H1 (cell line): ENCODE measurements at regions not wholly inside any gene's neighbourhood (a gene's known extent, or its start where the extent isn't known, plus 50 kb on each side); places are given as distances from the start of the nearest gene placed in this dataset.

Experiments
- CTCF ChIA-PET: fragments of 300-600 bp; sonication (Branson Sonifier 250); formaldehyde crosslinking; loops from one replicate; lab custom pipeline; 2021; ENCODE audit not compliant: partially characterized antibody; lab: Charles Lee
- POLR2A ChIA-PET: fragments of 300-600 bp; sonication (Branson Sonifier 250); formaldehyde crosslinking; loops from one replicate; lab custom pipeline; 2021; ENCODE audit warnings: inconsistent platforms; ENCODE audit not compliant: partially characterized antibody; lab: Charles Lee
- DNase-seq, 2 experiments: peaks; one replicate each; pipeline versions ENCODE4 v3.0.0 to v3.0.0-alpha.2; 2010 to 2022; ENCODE audit warnings: low spot score in 2 of 2, low read depth in 1 of 2, mixed read lengths in 1 of 2
- FAIRE-seq: peaks from 2 replicates; lab custom pipeline; 2011; peaks lifted over from hg19 to GRCh38; lab: Jason Lieb, UNC
- H2AFZ ChIP-seq: 2 replicates; pipeline ENCODE4 v1.8.1; 2012; ENCODE audit warnings: low read length, inconsistent platforms
- H2AK5ac ChIP-seq: 2 replicates; pipeline ENCODE4 v1.6.1; 2013; ENCODE audit warnings: low read depth, low read length
- H2BK120ac ChIP-seq: replicated peaks from 2 replicates; pipeline ENCODE3; 2013; ENCODE audit warnings: low read depth, low read length, inconsistent platforms
- H2BK12ac ChIP-seq: 2 replicates; pipeline ENCODE4 v1.6.1; 2013; ENCODE audit warnings: low read depth, low read length
- H2BK15ac ChIP-seq: 2 replicates; pipeline ENCODE4 v1.6.1; 2013; ENCODE audit warnings: low read length
- H2BK20ac ChIP-seq: 2 replicates; pipeline ENCODE4 v1.6.1; 2013; ENCODE audit warnings: low read length
- H2BK5ac ChIP-seq: 2 replicates; pipeline ENCODE4 v1.6.1; 2013; ENCODE audit warnings: low read depth, low read length
- H3K14ac ChIP-seq: 2 replicates; pipeline ENCODE4 v1.6.1; 2013; ENCODE audit warnings: inconsistent platforms; ENCODE audit not compliant: insufficient read length
- H3K18ac ChIP-seq: 2 replicates; pipeline ENCODE4 v1.6.1; 2013; ENCODE audit warnings: low read length; ENCODE audit errors: extremely low read depth
- H3K23ac ChIP-seq: 2 replicates; pipeline ENCODE4 v1.6.1; 2013; ENCODE audit warnings: inconsistent platforms; ENCODE audit not compliant: insufficient read length
- H3K23me2 ChIP-seq: 2 replicates; pipeline ENCODE4 v1.6.1; 2013; ENCODE audit warnings: low read depth, low read length
- H3K27ac ChIP-seq: 2 replicates; pipeline ENCODE4 v1.6.1; 2011; ENCODE audit warnings: low read depth, low read length, inconsistent platforms
- H3K27me3 ChIP-seq, 4 experiments: replicated peaks in 1 of 4; 1 replicate in 1 of 4; 2 replicates in 3 of 4; pipeline versions ENCODE4 v1.6.1 to v1.8.1; 2011 to 2013; ENCODE audit warnings: low read length in 3 of 4, mild to moderate bottlenecking in 3 of 4, inconsistent platforms in 2 of 4, mixed read lengths in 2 of 4, moderate library complexity in 1 of 4; ENCODE audit not compliant: control insufficient read depth in 3 of 4, insufficient read depth in 3 of 4; ENCODE audit errors: extremely low read depth in 1 of 4
- H3K36me3 ChIP-seq, 4 experiments: 2 replicates each; pipeline versions ENCODE4 v1.6.1 to v1.8.1; 2011 to 2013; ENCODE audit warnings: mild to moderate bottlenecking in 4 of 4, low read length in 3 of 4, moderate library complexity in 2 of 4, control low read depth in 1 of 4, inconsistent platforms in 1 of 4; ENCODE audit not compliant: insufficient read depth in 4 of 4, control insufficient read depth in 2 of 4
- H3K4ac ChIP-seq: replicated peaks from 2 replicates; pipeline ENCODE3; 2013; ENCODE audit warnings: low read length, low read depth, mixed read lengths, inconsistent platforms; ENCODE audit not compliant: insufficient read length
- H3K4me1 ChIP-seq, 4 experiments: replicated peaks in 1 of 4; 1 replicate in 1 of 4; 2 replicates in 3 of 4; pipeline versions ENCODE4 v1.6.1 to v1.8.1; 2011 to 2013; ENCODE audit warnings: low read length in 3 of 4, inconsistent platforms in 2 of 4, mixed read lengths in 1 of 4; ENCODE audit not compliant: insufficient read depth in 4 of 4, control insufficient read depth in 3 of 4
- H3K4me2 ChIP-seq, 2 experiments: 2 replicates each; pipeline versions ENCODE4 v1.6.1 to v1.8.1; 2011 to 2013; ENCODE audit warnings: low read depth in 2 of 2, low read length in 2 of 2, control low read depth in 1 of 2, inconsistent platforms in 1 of 2, mild to moderate bottlenecking in 1 of 2; ENCODE audit not compliant: insufficient read depth in 1 of 2
- H3K4me3 ChIP-seq, 4 experiments: fragments of 200-600, 300-600 bp in 1 of 4; sonication (generic), shearing (Covaris generic), sonication (Bioruptor Twin) in 1 of 4; 2 replicates each; pipeline versions ENCODE4 v1.5.1 to v1.8.1; 2011 to 2016; ENCODE audit warnings: low read length in 4 of 4, low read depth in 3 of 4, control low read depth in 2 of 4, inconsistent platforms in 2 of 4, mild to moderate bottlenecking in 2 of 4, mixed read lengths in 1 of 4, moderate library complexity in 1 of 4; ENCODE audit not compliant: insufficient read depth in 2 of 4; ENCODE audit errors: extremely low read depth in 1 of 4
- H3K56ac ChIP-seq: replicated peaks from 2 replicates; pipeline ENCODE3; 2013; ENCODE audit warnings: low read depth, mild to moderate bottlenecking, mixed read lengths, low read length, inconsistent platforms; ENCODE audit not compliant: insufficient read length
- H3K79me1 ChIP-seq: 2 replicates; pipeline ENCODE4 v1.6.1; 2013; ENCODE audit warnings: low read depth, low read length, control low read depth
- H3K79me2 ChIP-seq, 2 experiments: 2 replicates each; pipeline versions ENCODE4 v1.6.1 to v1.8.1; 2012 to 2013; ENCODE audit warnings: low read length in 2 of 2, mild to moderate bottlenecking in 2 of 2, inconsistent platforms in 1 of 2; ENCODE audit not compliant: insufficient read depth in 2 of 2, control insufficient read depth in 1 of 2
- H3K9ac ChIP-seq, 4 experiments: replicated peaks in 1 of 4; 1 replicate in 1 of 4; 2 replicates in 3 of 4; pipeline versions ENCODE4 v1.6.1 to v1.8.1; 2011 to 2013; ENCODE audit warnings: low read depth in 3 of 4, low read length in 3 of 4, control low read depth in 2 of 4, mild to moderate bottlenecking in 2 of 4, moderate library complexity in 2 of 4, inconsistent platforms in 1 of 4; ENCODE audit errors: extremely low read depth in 1 of 4
- H3K9me3 ChIP-seq, 2 experiments: 2 replicates each; pipeline versions ENCODE4 v1.6.1 to v1.8.1; 2012 to 2013; ENCODE audit warnings: mild to moderate bottlenecking in 2 of 2, moderate library complexity in 2 of 2, control low read depth in 1 of 2, inconsistent platforms in 1 of 2, low read depth in 1 of 2, low read length in 1 of 2, mixed read lengths in 1 of 2; ENCODE audit not compliant: insufficient read depth in 2 of 2
- H4K20me1 ChIP-seq, 2 experiments: replicated peaks in 1 of 2; 2 replicates each; pipeline versions ENCODE3 to v1.8.1; 2011 to 2013; ENCODE audit warnings: inconsistent platforms in 2 of 2, low read length in 2 of 2, mild to moderate bottlenecking in 1 of 2; ENCODE audit not compliant: insufficient read depth in 2 of 2, control insufficient read depth in 1 of 2
- H4K5ac ChIP-seq: 2 replicates; pipeline ENCODE4 v1.6.1; 2013; ENCODE audit warnings: low read length, low read depth, mixed read lengths, inconsistent platforms; ENCODE audit not compliant: insufficient read length
- H4K8ac ChIP-seq: 2 replicates; pipeline ENCODE4 v1.8.0; 2013; ENCODE audit warnings: mild to moderate bottlenecking, moderate library complexity, low read length, inconsistent platforms; ENCODE audit not compliant: insufficient read depth; ENCODE audit errors: extremely low read depth
- H4K91ac ChIP-seq: replicated peaks from 2 replicates; pipeline ENCODE3; 2013; ENCODE audit warnings: low read length, mixed read lengths, inconsistent platforms; ENCODE audit not compliant: insufficient read length
- ATF2 ChIP-seq: IDR thresholded peaks from 2 replicates; pipeline ENCODE4 v1.6.1; 2012; ENCODE audit warnings: low read length, inconsistent platforms
- BCL11A ChIP-seq, 2 experiments: IDR thresholded peaks; one replicate each; pipeline ENCODE4 v1.6.1; 2011; ENCODE audit warnings: low read depth in 2 of 2, low read length in 2 of 2, mild to moderate bottlenecking in 2 of 2
- CHD2 ChIP-seq: IDR thresholded peaks from 2 replicates; pipeline ENCODE4 v1.6.1; 2012; ENCODE audit warnings: low read length, improper control_type of control experiment
- JUN ChIP-seq: IDR thresholded peaks from 2 replicates; pipeline ENCODE4 v1.6.1; 2011; ENCODE audit warnings: low read depth, mild to moderate bottlenecking, improper control_type of control experiment, low read length
- NANOG ChIP-seq: IDR thresholded peaks from 2 replicates; pipeline ENCODE4 v1.6.1; 2011; ENCODE audit warnings: low read length, low read depth, mild to moderate bottlenecking, inconsistent platforms; ENCODE audit not compliant: insufficient read depth, poor library complexity, severe bottlenecking
- POLR2A ChIP-seq, 2 experiments: IDR thresholded peaks; 1 replicate in 1 of 2; 2 replicates in 1 of 2; pipeline ENCODE4 v1.6.1; 2011; ENCODE audit warnings: low read depth in 2 of 2, low read length in 2 of 2, mild to moderate bottlenecking in 2 of 2; ENCODE audit errors: control extremely low read depth in 1 of 2
- RXRA ChIP-seq: IDR thresholded peaks from 2 replicates; pipeline ENCODE4 v1.6.1; 2011; ENCODE audit warnings: low read depth, mild to moderate bottlenecking, low read length, moderate library complexity; ENCODE audit not compliant: insufficient read depth
- SIN3A ChIP-seq, 2 experiments: IDR thresholded peaks in 1 of 2; conservative IDR thresholded peaks in 1 of 2; 2 replicates each; pipeline ENCODE4 v1.6.1; 2011 to 2012; ENCODE audit warnings: low read length in 2 of 2, improper control_type of control experiment in 1 of 2, low read depth in 1 of 2, mild to moderate bottlenecking in 1 of 2
- SUZ12 ChIP-seq: fragments of 200-600 bp; sonication (generic); IDR thresholded peaks from 2 replicates; pipeline ENCODE4 v1.6.1; 2012; ENCODE audit warnings: mild to moderate bottlenecking, inconsistent platforms, low read length, moderate library complexity, mixed read lengths
- USF2 ChIP-seq: IDR thresholded peaks from 2 replicates; pipeline ENCODE4 v1.6.1; 2011; ENCODE audit warnings: low read length, improper control_type of control experiment
- WGBS, 2 experiments: shearing (Covaris generic) in 1 of 2; methylation state at CpG; one replicate each; pipeline versions ENCODE4 v1.1.6 to v1.1.7; 2013 to 2015; ENCODE audit warnings: low lambda C conversion rate in 2 of 2, mixed read lengths in 2 of 2, inconsistent platforms in 1 of 2, low coverage in 1 of 2, missing lambda C conversion rate in 1 of 2; ENCODE audit not compliant: insufficient replicate concordance in 2 of 2, insufficient coverage in 1 of 2, insufficient read length in 1 of 2; ENCODE audit errors: extremely low coverage in 1 of 2, missing lambda C conversion rate in 1 of 2; 5-methylcytosine and 5-hydroxymethylcytosine counted together
- TF ChIP-seq, protein P1 (sequence below): IDR thresholded peaks from 2 replicates; pipeline ENCODE4 v1.6.1; 2011; ENCODE audit warnings: low read depth, mild to moderate bottlenecking, low read length; ENCODE audit not compliant: insufficient read depth

- no peak overlapping the region for H2AK5ac ChIP-seq
- H3K79me2 ChIP-seq = no peaks in the 10 kb centered on the region
- H3K23me2 ChIP-seq = no peaks in the 10 kb centered on the region; the same call in 1 of the 2 replicates
- H3K9me3 ChIP-seq = no peaks in the 10 kb centered on the region
- WGBS, 2 experiments = 99% methylated on average over 4 of the region's 4 CpGs; no CpG with 5 or more reads in 1 of the 2 experiments
- H3K4ac ChIP-seq = no peak overlapping the region
- no peaks in the 10 kb centered on the region for H4K20me1 ChIP-seq
- no peak overlapping the region for H4K91ac ChIP-seq
- H3K79me1 ChIP-seq = no peaks in the 10 kb centered on the region
- H2BK15ac ChIP-seq = no peak overlapping the region
- no peaks in the 10 kb centered on the region for H3K36me3 ChIP-seq
- H4K8ac ChIP-seq = no peak overlapping the region
- H2AFZ ChIP-seq = peak overlapping the region; percentile 90
- CTCF ChIA-PET = interaction anchor here (1.3 kb wide), 1 partner anchor 244 kb away, joined by 3 read pairs; no protein-coding TSS in a partner anchor
- H2BK12ac ChIP-seq = no peak overlapping the region
- no peak for FAIRE-seq
- no peak overlapping the region for H3K27ac ChIP-seq
- no peak for DNase-seq
- H2BK20ac ChIP-seq = no peak overlapping the region
- H3K18ac ChIP-seq = no peak overlapping the region
- H3K4me2 ChIP-seq = no peak overlapping the region
- no peak overlapping the region for H3K56ac ChIP-seq
- H2BK120ac ChIP-seq = no peak overlapping the region
- no peak overlapping the region for H3K4me3 ChIP-seq
- H3K27me3 ChIP-seq = no peaks in the 10 kb centered on the region
- H3K9ac ChIP-seq = no peak overlapping the region
- POLR2A ChIA-PET = no interaction called here
- no peak overlapping the region for H4K5ac ChIP-seq
- H3K23ac ChIP-seq = no peak overlapping the region
- no peak overlapping the region for H3K14ac ChIP-seq
- H3K4me1 ChIP-seq = no peaks in the 10 kb centered on the region
- no peak overlapping the region for H2BK5ac ChIP-seq
- TF ChIP-seq POLR2A (IDR thresholded peaks at IDR 0.05; ENCODE audit: control extremely low read depth in 1 of 2, low read depth in 2 of 2, low read length in 2 of 2) = no peak
- TF ChIP-seq BCL11A (IDR thresholded peaks at IDR 0.05; ENCODE audit: low read depth in 2 of 2, low read length in 2 of 2) = no peak
- no peak for TF ChIP-seq SUZ12
- no peak for TF ChIP-seq SIN3A (conservative IDR thresholded peaks at IDR 0.05 in 1 of 2, IDR thresholded peaks at IDR 0.05 in 1 of 2; ENCODE audit: low read depth in 1 of 2, low read length in 2 of 2)
- TF ChIP-seq RXRA = no peak
- TF ChIP-seq NANOG = no peak
- no peak for TF ChIP-seq JUN
- no peak for TF ChIP-seq ATF2
- TF ChIP-seq CHD2 = no peak
- TF ChIP-seq USF2 = no peak
- TF ChIP-seq, protein P1, sequence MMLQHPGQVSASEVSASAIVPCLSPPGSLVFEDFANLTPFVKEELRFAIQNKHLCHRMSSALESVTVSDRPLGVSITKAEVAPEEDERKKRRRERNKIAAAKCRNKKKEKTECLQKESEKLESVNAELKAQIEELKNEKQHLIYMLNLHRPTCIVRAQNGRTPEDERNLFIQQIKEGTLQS = no peak
Observed at GRCh38 chr3:34504775-34505174, 706.3 kb downstream of the PDCD6IP start.
